ENCODE measurements at regions not wholly inside any gene's neighbourhood (a gene's known extent, or its start where the extent isn't known, plus 50 kb on each side); places are given as distances from the start of the nearest gene placed in this dataset.

DNA sequence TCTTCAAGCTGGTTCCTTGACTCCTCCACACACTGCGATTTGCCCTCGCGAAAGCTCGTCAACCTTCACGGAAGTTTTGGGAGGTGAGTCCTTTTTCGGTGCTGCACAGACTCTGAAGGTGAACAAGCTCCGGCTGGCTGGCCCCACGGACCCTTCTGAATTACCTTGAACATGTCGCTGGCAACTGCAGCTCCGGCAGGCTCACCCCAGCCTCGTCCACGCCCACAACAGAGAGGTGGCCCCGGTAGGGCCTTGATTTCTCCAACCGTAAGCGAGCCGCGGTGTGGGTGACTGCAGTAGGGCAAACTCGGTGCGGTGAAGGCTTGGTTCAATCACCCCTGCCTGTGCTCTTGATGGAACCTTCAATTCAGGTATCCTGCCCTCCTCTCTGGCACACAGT, 1020.7 kb upstream of the GOT2 start:
- H3K36me3 ChIP-seq = no peaks in the 10 kb centered on the region
- whole genome bisulfite sequencing, 5 donors = 87 to 95% (median 93%) methylated on average over 19 of the region's 19 CpGs
- DNase-seq = no peak
- intact Hi-C loops (cut with DNase I; ENCODE audit: low total_unique reads) = no loop called here
- H3K4me3 ChIP-seq = no peak overlapping the region
- TF ChIP-seq POLR2A (IDR thresholded peaks at IDR 0.05) (no peak), POLR2AphosphoS5 (IDR thresholded peaks at IDR 0.05) (no peak), CTCF (IDR thresholded peaks at IDR 0.05 in 8 of 11, conservative IDR thresholded peaks at IDR 0.05 in 3 of 11) (no peak)
- H3K27me3 ChIP-seq (replicated peaks in 1 of 7) = no peaks in the 10 kb centered on the region
- H3K4me1 ChIP-seq = no peaks in the 10 kb centered on the region
- no peak overlapping the region for H3K27ac ChIP-seq
- peaks cover 0 to 19% (median 4%) of the 10 kb centered on the region in 8 donors for H3K9me3 ChIP-seq

DNA sequence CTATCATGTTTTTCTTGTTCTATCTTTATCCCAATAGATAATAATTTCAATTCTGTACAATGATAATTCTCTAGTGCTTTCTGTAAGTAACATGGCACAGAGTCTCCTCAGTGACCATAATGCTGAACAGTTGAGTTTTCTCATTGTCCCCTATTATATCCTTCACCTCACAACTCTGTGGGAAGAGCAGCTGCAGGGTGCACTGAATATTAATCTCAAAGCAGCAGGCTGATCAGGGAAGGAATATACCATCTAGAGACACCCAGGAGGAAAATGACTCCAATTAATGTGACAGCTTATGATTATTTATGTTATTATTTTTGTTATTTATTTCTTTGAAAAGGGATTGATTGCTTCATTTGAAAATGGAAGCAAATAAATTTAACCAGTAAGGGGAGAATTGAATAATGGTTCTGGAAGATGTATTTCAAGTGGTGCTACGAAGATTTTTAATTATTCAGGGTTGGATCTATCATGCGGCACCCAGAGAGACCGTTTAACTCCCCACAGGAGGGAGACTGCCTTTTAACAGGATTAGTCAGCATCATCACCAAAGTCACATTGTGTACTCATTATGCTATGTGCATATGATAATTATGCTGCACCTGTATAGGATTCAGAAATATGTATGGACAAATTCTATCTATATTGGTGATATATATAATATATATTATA, 1015.7 kb upstream of the GOT2 start:
- Histone ChIP-seq H3K27me3 (replicated peaks in 1 of 7) (no peaks in the 10 kb centered on the region), H3K9me3 (peaks cover 0 to 5% (median 0%) of the 10 kb centered on the region in 8 donors), H3K4me1 (no peaks in the 10 kb centered on the region), H3K4me3 (no peak overlapping the region), H3K27ac (no peak overlapping the region), H3K36me3 (no peaks in the 10 kb centered on the region)
- TF ChIP-seq CTCF (IDR thresholded peaks at IDR 0.05 in 8 of 11, conservative IDR thresholded peaks at IDR 0.05 in 3 of 11) (no peak), POLR2AphosphoS5 (IDR thresholded peaks at IDR 0.05) (no peak), POLR2A (IDR thresholded peaks at IDR 0.05) (no peak)
- intact Hi-C loops (cut with DNase I; ENCODE audit: low total_unique reads) = no loop called here
- WGBS, 5 donors = 81 to 90% (median 88%) methylated on average over 3 of the region's 3 CpGs
- DNase-seq = no peak

DNA sequence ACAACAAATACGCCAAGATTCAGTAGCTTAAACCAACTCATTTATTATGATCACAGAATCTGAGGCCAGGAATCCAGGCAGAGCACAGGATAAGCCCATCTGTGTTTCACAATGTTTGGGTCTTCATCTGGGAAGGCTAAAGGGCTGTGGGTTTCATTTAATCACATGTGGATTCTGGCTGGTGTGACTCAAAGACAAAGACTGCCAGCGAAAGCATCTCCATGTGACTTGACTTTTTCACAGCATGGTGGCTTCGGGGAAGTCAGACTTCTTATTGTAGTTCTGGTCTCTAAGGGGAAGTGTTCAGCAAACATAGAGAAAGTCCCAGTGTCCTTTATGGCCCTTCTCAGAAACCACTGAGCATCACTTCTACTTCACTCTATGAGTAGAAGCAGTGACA, 1014.4 kb upstream of the GOT2 start:
- Histone ChIP-seq H3K9me3 (no peaks in the 10 kb centered on the region), H3K4me1 (no peaks in the 10 kb centered on the region), H3K27me3 (replicated peaks in 1 of 7) (no peaks in the 10 kb centered on the region), H3K36me3 (no peaks in the 10 kb centered on the region), H3K27ac (no peak overlapping the region), H3K4me3 (no peak overlapping the region)
- 73 to 90% (median 86%) methylated on average over 3 of the region's 3 CpGs for WGBS, 5 donors
- intact Hi-C loops (cut with DNase I; ENCODE audit: low total_unique reads) = no loop called here
- no peak for DNase-seq
- TF ChIP-seq POLR2A (IDR thresholded peaks at IDR 0.05) (no peak), POLR2AphosphoS5 (IDR thresholded peaks at IDR 0.05) (no peak), CTCF (IDR thresholded peaks at IDR 0.05 in 8 of 11, conservative IDR thresholded peaks at IDR 0.05 in 3 of 11) (no peak)

DNA sequence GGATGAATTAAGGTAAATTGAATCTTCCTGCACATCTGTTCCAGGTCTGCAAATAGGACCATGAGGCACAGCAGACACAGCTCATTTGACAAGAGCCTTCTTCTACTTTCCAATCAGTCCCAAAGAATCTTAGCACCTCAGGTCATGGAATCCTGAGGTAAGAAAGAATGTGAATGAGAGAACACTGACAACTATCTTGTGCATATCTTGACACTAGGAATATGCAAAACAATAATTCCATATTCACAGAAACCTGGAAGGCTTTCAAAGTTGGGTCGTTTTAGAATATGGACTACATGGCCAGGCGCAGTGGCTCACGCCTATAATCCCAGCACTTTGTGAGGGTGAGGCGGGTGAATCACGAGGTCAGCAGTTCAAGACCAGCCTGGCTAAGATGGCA, 1009.4 kb upstream of the GOT2 start:
- WGBS, 5 donors = 79 to 95% (median 88%) methylated on average over 5 of the region's 5 CpGs

More for the DNA sequence above, 1009.4 kb upstream of the GOT2 start:
- Histone ChIP-seq H3K27me3 (replicated peaks in 1 of 7) (no peaks in the 10 kb centered on the region), H3K4me3 (no peak overlapping the region), H3K36me3 (no peaks in the 10 kb centered on the region), H3K27ac (no peak overlapping the region), H3K4me1 (no peaks in the 10 kb centered on the region), H3K9me3 (no peaks in the 10 kb centered on the region)
- TF ChIP-seq POLR2A (IDR thresholded peaks at IDR 0.05) (no peak), POLR2AphosphoS5 (IDR thresholded peaks at IDR 0.05) (no peak), CTCF (IDR thresholded peaks at IDR 0.05 in 8 of 11, conservative IDR thresholded peaks at IDR 0.05 in 3 of 11) (no peak)
- no peak for DNase-seq
- intact Hi-C loops (cut with DNase I; ENCODE audit: low total_unique reads) = no loop called here
